ENCODE measurements at regions not wholly inside any gene's neighbourhood (a gene's known extent, or its start where the extent isn't known, plus 50 kb on each side); places are given as distances from the start of the nearest gene placed in this dataset.

- TF ChIP-seq POLR2A (IDR thresholded peaks at IDR 0.05; ENCODE audit: low read length): no peak
- TF ChIP-seq GATA1 (IDR thresholded peaks at IDR 0.05; ENCODE audit: low read depth, low read length): no peak
Measured at GRCh38 chr2:60290509-60290908, 262.9 kb downstream of the BCL11A start.
